Smooth muscle cell (in vitro differentiated cells): ENCODE measurements at regions not wholly inside any gene's neighbourhood (a gene's known extent, or its start where the extent isn't known, plus 50 kb on each side); places are given as distances from the start of the nearest gene placed in this dataset.

Source experiments
- DNase-seq: peaks from one replicate; lab custom pipeline; 2025; ENCODE audit not compliant: unreplicated experiment; lab: John Stamatoyannopoulos, UW
- H2AFZ ChIP-seq: fragments of 200-600 bp; sonication (generic); 2 replicates; pipeline ENCODE4 v1.6.0; 2016; ENCODE audit warnings: antibody characterized with exemption, low read depth, mild to moderate bottlenecking
- H3F3A ChIP-seq: fragments of 200-600 bp; sonication (generic); 2 replicates; pipeline ENCODE4 v1.6.0; 2017; ENCODE audit warnings: antibody characterized with exemption, low read depth
- H3K27ac ChIP-seq: fragments of 200-600 bp; sonication (generic); 2 replicates; pipeline ENCODE4 v1.5.1; 2016; ENCODE audit warnings: low read depth, mild to moderate bottlenecking
- H3K27me3 ChIP-seq: fragments of 200-600 bp; sonication (generic); 2 replicates; pipeline ENCODE4 v1.6.1; 2016; ENCODE audit warnings: low read depth, mild to moderate bottlenecking
- H3K36me3 ChIP-seq: fragments of 200-600 bp; sonication (generic); 2 replicates; pipeline ENCODE4 v1.5.1; 2016; ENCODE audit warnings: low read depth
- H3K4me1 ChIP-seq: fragments of 200-600 bp; sonication (generic); 2 replicates; pipeline ENCODE4 v1.5.1; 2016; ENCODE audit warnings: low read depth
- H3K4me2 ChIP-seq: fragments of 200-600 bp; sonication (generic); 2 replicates; pipeline ENCODE4 v1.6.0; 2016; ENCODE audit warnings: mild to moderate bottlenecking
- H3K4me3 ChIP-seq: fragments of 200-600 bp; sonication (generic); 2 replicates; pipeline ENCODE4 v1.5.1; 2016; ENCODE audit warnings: mild to moderate bottlenecking
- H3K79me2 ChIP-seq: fragments of 200-600 bp; sonication (generic); 2 replicates; pipeline ENCODE4 v1.6.0; 2016; ENCODE audit warnings: low read depth, mild to moderate bottlenecking
- H3K9ac ChIP-seq: fragments of 200-600 bp; sonication (generic); 2 replicates; pipeline ENCODE4 v1.6.0; 2016; ENCODE audit warnings: low read depth
- H3K9me3 ChIP-seq: fragments of 200-600 bp; sonication (generic); replicated peaks from 2 replicates; pipeline ENCODE4 v1.5.1; 2016; ENCODE audit warnings: low read depth
- H4K20me1 ChIP-seq: fragments of 200-600 bp; sonication (generic); 2 replicates; pipeline ENCODE4 v1.6.0; 2016; ENCODE audit warnings: low read depth
- CTCF ChIP-seq: fragments of 200-600 bp; sonication (generic); IDR thresholded peaks from 2 replicates; pipeline ENCODE4 v1.5.1; 2017; ENCODE audit warnings: borderline replicate concordance, mild to moderate bottlenecking, antibody characterized with exemption; ENCODE audit not compliant: insufficient read depth, poor library complexity, severe bottlenecking
- WGBS: methylation state at CpG from one replicate; pipeline ENCODE4 v1.1.7; 2016; ENCODE audit warnings: low lambda C conversion rate; 5-methylcytosine and 5-hydroxymethylcytosine counted together

GRCh38 chr11:76287227-76287626 is 80.9 kb upstream of the WNT11 start:
- Histone ChIP-seq H3K27me3 (peaks cover under 1% of the 10 kb centered on the region), H4K20me1 (no peaks in the 10 kb centered on the region), H3K9me3 (no peaks in the 10 kb centered on the region), H3K36me3 (no peaks in the 10 kb centered on the region), H3K4me3 (no peak overlapping the region), H3K9ac (no peak overlapping the region), H3K4me2 (no peak overlapping the region), H2AFZ (no peak overlapping the region), H3K4me1 (no peaks in the 10 kb centered on the region), H3K27ac (no peak overlapping the region), H3F3A (no peaks in the 10 kb centered on the region), H3K79me2 (no peaks in the 10 kb centered on the region)
- no peak for TF ChIP-seq CTCF
- WGBS, result 96% methylated on average over 10 of the region's 10 CpGs
- DNase-seq, result no peak

DNA sequence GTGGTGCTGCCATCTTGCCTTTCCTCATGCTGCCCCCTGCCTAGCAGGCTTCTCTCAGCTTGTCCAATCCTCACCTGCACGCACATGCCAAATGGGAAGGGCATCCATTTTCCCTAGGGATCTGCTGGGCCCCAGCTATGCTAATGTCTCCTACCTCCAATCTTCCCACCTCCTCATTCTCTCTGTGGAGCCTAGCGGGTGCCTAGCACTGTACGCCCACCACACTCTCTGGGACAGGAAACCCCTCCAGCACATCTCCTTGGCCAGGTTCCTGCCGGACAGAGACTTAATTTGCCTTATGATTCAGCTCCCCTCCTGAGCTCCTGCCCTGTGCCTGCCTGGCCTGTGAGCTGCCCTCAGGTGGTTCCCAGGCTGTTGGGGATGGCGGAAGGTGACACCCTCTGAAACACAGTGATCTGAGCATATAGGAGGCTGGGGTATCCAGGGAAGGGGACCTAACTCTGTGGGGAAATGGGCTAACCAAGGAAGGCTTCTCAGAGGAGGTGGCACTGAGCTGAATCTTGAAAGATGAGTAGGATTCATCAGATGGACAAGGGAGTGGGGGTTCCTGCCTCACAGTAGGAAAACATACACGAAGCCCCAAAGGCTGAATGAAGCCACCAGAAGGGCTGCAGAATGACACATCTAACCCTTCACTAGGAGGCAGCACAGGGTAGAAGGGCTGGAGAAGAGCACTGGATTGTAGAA is 79.2 kb upstream of the WNT11 start:
- peaks cover 2% of the 10 kb centered on the region for H3K27me3 ChIP-seq
- 91% methylated on average over 6 of the region's 6 CpGs for WGBS

DNA sequence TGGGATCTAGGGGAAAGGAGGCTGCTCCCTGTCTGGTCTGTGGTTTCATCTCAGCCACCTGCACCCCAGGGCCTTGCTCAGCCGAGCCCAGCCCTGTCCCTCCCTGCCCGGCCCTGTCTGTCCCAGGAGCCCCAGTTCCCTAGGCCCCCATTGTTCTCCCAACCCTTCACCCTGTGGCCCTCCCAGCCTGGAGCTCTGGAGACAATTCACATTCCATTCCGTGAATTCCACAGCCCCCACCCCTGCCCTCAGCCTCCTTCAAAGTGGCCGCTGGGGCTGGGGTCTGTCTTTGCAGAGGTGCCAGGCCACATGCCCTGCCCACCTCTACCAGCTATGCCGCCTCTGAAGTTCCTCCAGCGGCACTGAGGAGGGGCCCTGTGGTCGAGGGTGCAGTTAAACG is 77.9 kb upstream of the WNT11 start:
- Histone ChIP-seq H3K27ac (no peak overlapping the region), H2AFZ (no peak overlapping the region), H3K4me3 (no peak overlapping the region), H3K27me3 (peaks cover 2% of the 10 kb centered on the region), H3K36me3 (no peaks in the 10 kb centered on the region), H3K4me2 (no peak overlapping the region), H3K9ac (no peak overlapping the region), H3K9me3 (no peaks in the 10 kb centered on the region), H3K4me1 (no peaks in the 10 kb centered on the region), H3K79me2 (no peaks in the 10 kb centered on the region), H3F3A (no peaks in the 10 kb centered on the region), H4K20me1 (no peaks in the 10 kb centered on the region)
- no peak for DNase-seq
- TF ChIP-seq CTCF, result no peak
- 74% methylated on average over 8 of the region's 8 CpGs for WGBS

More for the DNA sequence above, 79.2 kb upstream of the WNT11 start:
- no peak overlapping the region for H3K4me3 ChIP-seq
- no peak for TF ChIP-seq CTCF
- H3K9me3 ChIP-seq, result no peaks in the 10 kb centered on the region
- H3K4me1 ChIP-seq, result no peaks in the 10 kb centered on the region
- no peak overlapping the region for H3K27ac ChIP-seq
- no peak overlapping the region for H3K9ac ChIP-seq
- no peak overlapping the region for H3K4me2 ChIP-seq
- no peaks in the 10 kb centered on the region for H3K79me2 ChIP-seq
- H3K36me3 ChIP-seq, result no peaks in the 10 kb centered on the region
- DNase-seq, result no peak
- no peak overlapping the region for H2AFZ ChIP-seq
- no peaks in the 10 kb centered on the region for H3F3A ChIP-seq
- H4K20me1 ChIP-seq, result no peaks in the 10 kb centered on the region
